Endometrial microvascular endothelial cells (primary cell): ENCODE measurements at regions not wholly inside any gene's neighbourhood (a gene's known extent, or its start where the extent isn't known, plus 50 kb on each side); places are given as distances from the start of the nearest gene placed in this dataset.

Experiments used
- in situ Hi-C: cut with HindIII; loops from 2 replicates; pipeline ENCODE4 v1.10.0; 2017; ENCODE audit warnings: low sequenced_read_pairs, low pct_unique_long_range_greater_than_20kb; ENCODE audit errors: inconsistent ontology term

GRCh38 chr14:27134200-27134599, 536.4 kb upstream of the NOVA1 start:
- in situ Hi-C loops: no loop called here

DNA sequence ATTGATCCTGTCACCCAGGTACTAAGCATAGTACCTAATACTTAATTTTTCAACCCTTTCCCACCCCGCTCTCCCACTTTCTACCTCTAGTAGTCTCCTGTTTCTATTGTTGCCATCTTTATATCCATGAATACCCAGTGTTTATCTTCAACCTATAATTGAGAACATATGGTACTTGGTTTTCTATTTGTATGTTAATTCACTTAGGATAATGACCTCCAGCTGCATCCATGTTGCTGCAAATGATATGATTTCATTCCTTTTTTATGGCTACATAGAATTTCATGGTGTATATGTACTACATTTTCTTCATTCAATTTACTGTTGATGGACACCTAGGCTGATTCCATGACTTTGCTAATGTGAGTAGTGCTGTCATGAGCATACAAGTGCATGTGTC, 547.3 kb upstream of the NOVA1 start:
- in situ Hi-C loops: no loop called here

- in situ Hi-C loops: no loop called here
Observed at GRCh38 chr14:27148143-27148542, 550.3 kb upstream of the NOVA1 start.

- in situ Hi-C loops: no loop called here
Observed at GRCh38 chr14:27164139-27164538, 566.3 kb upstream of the NOVA1 start.

DNA sequence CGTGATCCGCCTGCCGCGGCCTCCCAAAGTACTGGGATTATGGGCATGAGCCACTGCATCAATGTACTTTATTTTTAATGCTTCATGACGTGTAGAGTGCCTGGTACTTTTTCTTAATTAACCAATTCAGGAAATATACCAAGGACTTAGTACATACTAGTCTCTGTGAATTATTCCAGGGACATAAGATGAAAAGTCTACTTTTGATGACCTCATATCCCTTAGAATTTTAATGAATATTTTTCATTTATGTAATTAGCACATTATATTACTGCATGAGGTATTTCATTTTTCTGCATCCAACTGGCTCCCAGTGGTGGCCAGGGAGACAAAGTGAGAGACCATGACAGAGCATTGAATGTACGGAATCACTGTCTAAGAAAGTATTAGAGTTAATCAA, 577.7 kb upstream of the NOVA1 start:
- in situ Hi-C loops: no loop called here

DNA sequence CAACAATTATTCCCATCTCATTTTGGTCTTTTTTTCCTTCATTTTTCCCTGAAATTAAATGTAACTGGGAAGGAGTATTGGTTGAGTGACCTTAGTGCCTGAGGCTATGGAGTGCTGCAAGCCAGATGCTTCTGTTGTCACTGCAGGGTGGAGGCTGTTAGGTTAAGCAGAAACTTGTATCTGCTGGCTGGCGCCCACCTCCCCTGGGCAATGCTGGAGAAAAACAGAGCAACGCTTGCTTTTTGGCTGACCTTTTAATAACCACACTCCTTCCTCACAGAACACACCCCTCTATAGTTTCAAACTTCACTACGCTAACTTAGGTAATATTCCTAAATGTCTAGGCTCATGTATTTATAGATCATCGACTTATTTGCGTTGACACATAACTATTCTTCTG, 583.5 kb upstream of the NOVA1 start:
- in situ Hi-C loops: no loop called here

- in situ Hi-C loops: no loop called here
Observed at GRCh38 chr14:27184427-27184826, 586.6 kb upstream of the NOVA1 start.

- in situ Hi-C loops: no loop called here
Observed at GRCh38 chr14:27186048-27186447, 588.2 kb upstream of the NOVA1 start.

DNA sequence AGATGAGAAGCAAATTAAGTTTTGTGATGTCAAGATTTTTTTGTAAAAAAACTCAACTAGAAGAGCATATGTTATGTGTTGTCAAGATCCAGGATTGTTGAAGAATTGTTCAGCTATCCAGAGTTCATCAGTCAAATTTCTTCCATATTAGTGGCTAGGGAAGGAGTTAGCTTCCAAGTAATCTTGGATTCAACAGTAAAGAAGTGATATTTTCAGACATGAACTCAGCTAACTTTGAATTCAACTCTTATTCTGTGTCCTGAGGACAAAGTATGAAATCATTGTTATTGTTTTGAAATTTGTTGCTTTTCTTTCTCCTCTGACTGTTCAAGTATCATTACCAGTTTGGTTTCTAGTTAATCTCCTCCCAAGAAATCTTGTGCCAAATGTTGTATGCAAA, 589.3 kb upstream of the NOVA1 start:
- in situ Hi-C loops: no loop called here

- in situ Hi-C loops: no loop called here
Observed at GRCh38 chr14:27190296-27190695, 592.5 kb upstream of the NOVA1 start.

GRCh38 chr14:27199272-27199671, 601.4 kb upstream of the NOVA1 start:
- in situ Hi-C loops: no loop called here

DNA sequence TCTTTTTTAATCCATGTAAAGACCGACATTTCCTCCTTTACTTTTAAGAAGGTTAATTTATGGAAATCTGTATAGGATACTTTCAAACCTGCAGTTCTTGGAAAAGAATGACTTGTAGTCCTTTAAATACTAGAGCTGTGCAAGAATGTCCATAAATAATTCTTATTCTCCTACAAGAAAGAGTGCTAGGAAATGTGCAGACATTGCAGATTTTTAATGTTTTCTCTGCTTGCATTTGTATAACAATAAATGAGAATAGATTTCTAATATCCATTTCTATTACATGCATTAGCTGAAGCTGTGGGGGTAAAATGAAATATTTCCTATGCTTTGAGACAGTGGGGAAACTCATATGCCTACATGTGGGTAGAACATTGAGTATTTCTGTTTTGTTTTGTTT, 607.2 kb upstream of the NOVA1 start:
- in situ Hi-C loops: no loop called here

DNA sequence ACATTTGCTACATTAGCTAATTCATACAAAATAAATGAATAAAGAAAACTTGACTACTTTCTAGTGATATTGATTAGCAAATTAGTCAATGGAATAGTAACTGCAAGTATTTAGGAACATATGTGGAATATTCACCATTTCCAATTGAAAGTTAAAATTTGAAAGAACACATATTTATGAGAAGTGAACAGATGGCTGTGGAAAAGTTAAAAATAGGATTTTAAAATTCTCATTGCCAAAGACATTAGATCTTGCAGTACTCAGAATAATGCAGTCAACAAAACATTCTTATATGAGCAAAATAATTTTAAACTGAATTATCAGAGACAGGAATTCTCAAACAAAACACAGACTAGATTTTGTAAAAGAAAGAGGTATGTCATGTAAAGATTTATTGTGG, 613.9 kb upstream of the NOVA1 start:
- in situ Hi-C loops: no loop called here

GRCh38 chr14:27222671-27223070, 624.8 kb upstream of the NOVA1 start:
- in situ Hi-C loops: no loop called here

DNA sequence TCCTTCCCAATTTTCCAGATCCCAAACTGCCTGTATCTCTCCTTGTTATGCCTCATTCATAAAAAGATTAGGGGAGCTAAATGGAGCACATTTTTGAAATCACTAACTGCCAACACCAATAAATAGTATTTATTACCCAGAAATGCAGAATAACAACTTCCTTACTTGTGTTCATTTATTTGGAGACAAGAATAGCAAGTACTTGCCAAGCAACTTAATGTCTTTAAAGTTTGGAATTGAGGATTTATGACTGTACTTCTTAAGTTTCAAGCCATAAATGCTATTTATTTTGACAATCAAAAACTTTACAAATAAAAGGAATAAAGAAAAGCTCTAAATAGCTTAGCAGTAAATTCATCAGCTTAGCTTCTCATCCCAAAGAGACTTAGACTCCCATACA, 626.1 kb upstream of the NOVA1 start:
- in situ Hi-C loops: no loop called here

DNA sequence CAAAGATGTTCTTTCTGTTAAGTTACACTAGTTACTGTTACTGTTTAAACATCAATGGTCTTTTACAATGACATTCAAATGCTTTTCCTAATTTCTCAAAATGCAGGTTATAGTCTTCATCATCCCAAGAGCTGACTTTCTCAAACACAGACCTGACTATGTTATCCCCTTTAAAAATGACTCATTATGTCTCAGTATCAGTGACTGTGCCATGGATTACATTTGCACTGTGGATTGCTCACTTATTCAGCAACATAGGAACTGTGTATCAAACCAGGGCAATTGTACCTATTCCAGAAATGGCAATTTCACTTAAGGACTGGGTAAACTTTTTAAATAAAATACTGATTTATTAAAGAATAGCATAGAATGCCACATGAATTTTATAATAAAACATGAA, 630.2 kb upstream of the NOVA1 start:
- in situ Hi-C loops: no loop called here

- in situ Hi-C loops: no loop called here
Observed at GRCh38 chr14:27234331-27234730, 636.5 kb upstream of the NOVA1 start.

DNA sequence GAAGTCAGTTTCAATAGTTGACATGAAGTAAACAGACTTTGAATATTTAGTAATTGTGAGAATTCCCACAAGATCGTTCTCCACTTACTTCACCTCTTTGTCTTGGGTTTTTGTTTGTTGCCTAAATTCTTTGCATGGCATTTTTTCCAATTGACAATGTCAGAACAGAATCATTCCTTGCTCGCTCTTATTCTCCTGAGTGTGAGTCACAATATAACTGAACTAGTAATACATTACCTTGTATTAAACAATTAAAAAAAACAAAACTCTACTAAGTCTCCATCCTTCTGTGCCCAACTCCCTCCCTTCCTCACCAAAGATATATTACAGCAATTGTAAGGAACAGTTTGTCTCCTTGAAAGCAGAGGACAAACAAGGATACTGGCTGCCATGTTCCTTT, 638.8 kb upstream of the NOVA1 start:
- in situ Hi-C loops: no loop called here

- in situ Hi-C loops: no loop called here
Observed at GRCh38 chr14:27242874-27243273, 645.0 kb upstream of the NOVA1 start.

GRCh38 chr14:27243365-27243764, 645.5 kb upstream of the NOVA1 start:
- in situ Hi-C loops: no loop called here

DNA sequence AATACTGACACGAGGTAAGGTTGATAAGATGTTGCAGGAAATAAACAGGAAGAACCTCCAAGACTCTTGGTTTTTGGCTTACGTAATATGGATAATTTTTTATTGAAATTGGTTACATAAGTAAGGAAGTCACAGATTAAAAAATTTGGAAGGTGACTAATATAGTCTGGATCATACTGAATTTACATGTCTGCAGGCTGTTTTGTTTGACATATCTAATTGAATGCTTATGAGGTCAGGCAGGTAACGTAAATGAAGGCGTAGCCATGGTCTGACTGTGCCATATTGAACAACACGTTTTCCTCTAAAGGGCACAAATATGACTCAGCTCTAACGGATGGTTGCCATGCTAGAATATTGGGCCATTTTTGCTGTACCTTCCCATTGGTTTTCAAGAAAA, 648.1 kb upstream of the NOVA1 start:
- in situ Hi-C loops: no loop called here

- in situ Hi-C loops: no loop called here
Observed at GRCh38 chr14:27253966-27254365, 656.1 kb upstream of the NOVA1 start.
